ENCODE measurements at regions not wholly inside any gene's neighbourhood (a gene's known extent, or its start where the extent isn't known, plus 50 kb on each side); places are given as distances from the start of the nearest gene placed in this dataset.

GRCh38 chr3:180354214-180354613, 247.7 kb upstream of the TTC14 start:
- DNase-seq, result no peak

- no peak for DNase-seq
These were observed 243.8 kb upstream of the TTC14 start for GRCh38 chr3:180358179-180358578.

- no peak for DNase-seq
These were observed 242.7 kb upstream of the TTC14 start for GRCh38 chr3:180359061-180359952.

- DNase-seq, result no peak
These were observed 242.0 kb upstream of the TTC14 start for GRCh38 chr3:180359953-180360279.

- DNase-seq, result no peak
These were observed 239.9 kb upstream of the TTC14 start for GRCh38 chr3:180362081-180362480.

- no peak for DNase-seq
These were observed 226.1 kb upstream of the TTC14 start for GRCh38 chr3:180375831-180376230.

- DNase-seq, result no peak
These were observed 223.5 kb upstream of the TTC14 start for GRCh38 chr3:180378496-180378895.

- no peak for DNase-seq
These were observed 219.3 kb upstream of the TTC14 start for GRCh38 chr3:180382638-180383180.

GRCh38 chr3:180383332-180384020, 218.5 kb upstream of the TTC14 start:
- no peak for DNase-seq

- no peak for DNase-seq
These were observed 211.7 kb upstream of the TTC14 start for GRCh38 chr3:180390313-180390712.

GRCh38 chr3:180391001-180391400, 211.0 kb upstream of the TTC14 start:
- no peak for DNase-seq

- no peak for DNase-seq
These were observed 200.7 kb upstream of the TTC14 start for GRCh38 chr3:180401226-180401625.

- DNase-seq, result no peak
These were observed 199.4 kb upstream of the TTC14 start for GRCh38 chr3:180402471-180403073.

- no peak for DNase-seq
These were observed 198.8 kb upstream of the TTC14 start for GRCh38 chr3:180403156-180403555.

GRCh38 chr3:180408654-180409053, 193.3 kb upstream of the TTC14 start:
- DNase-seq, result no peak

- DNase-seq, result no peak
These were observed 192.8 kb upstream of the TTC14 start for GRCh38 chr3:180409170-180409569.

GRCh38 chr3:180409883-180410282, 192.1 kb upstream of the TTC14 start:
- no peak for DNase-seq

GRCh38 chr3:180414157-180414556, 187.8 kb upstream of the TTC14 start:
- no peak for DNase-seq

GRCh38 chr3:180416111-180416594, 185.8 kb upstream of the TTC14 start:
- no peak for DNase-seq

GRCh38 chr3:180417241-180417640, 184.7 kb upstream of the TTC14 start:
- no peak for DNase-seq

GRCh38 chr3:180420016-180420415, 181.9 kb upstream of the TTC14 start:
- DNase-seq, result no peak

- no peak for DNase-seq
These were observed 181.2 kb upstream of the TTC14 start for GRCh38 chr3:180420804-180421203.

GRCh38 chr3:180421221-180421620, 180.7 kb upstream of the TTC14 start:
- no peak for DNase-seq

GRCh38 chr3:180421721-180422120, 180.2 kb upstream of the TTC14 start:
- DNase-seq, result no peak
